ENCODE measurements at regions not wholly inside any gene's neighbourhood (a gene's known extent, or its start where the extent isn't known, plus 50 kb on each side); places are given as distances from the start of the nearest gene placed in this dataset.

DNA sequence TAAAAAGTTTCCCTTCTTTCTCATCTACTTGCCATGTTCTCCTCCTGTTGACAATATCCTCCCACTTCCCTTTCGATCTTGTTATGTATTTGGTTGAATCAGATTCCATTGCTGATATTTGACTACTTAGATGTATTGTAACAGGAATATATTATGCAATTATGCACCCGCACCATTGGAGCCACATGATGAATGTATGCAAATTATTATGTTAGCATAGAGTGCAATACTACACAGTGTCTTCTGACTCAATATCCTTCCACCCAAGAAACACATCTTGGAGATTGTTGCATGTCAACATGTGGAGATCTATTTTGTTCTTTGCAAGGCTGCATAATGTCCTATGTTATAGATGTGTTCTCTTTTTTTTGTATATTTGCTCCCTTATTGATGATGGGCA, 219.2 kb upstream of the RBFOX1 start:
- TF ChIP-seq, protein P1, sequence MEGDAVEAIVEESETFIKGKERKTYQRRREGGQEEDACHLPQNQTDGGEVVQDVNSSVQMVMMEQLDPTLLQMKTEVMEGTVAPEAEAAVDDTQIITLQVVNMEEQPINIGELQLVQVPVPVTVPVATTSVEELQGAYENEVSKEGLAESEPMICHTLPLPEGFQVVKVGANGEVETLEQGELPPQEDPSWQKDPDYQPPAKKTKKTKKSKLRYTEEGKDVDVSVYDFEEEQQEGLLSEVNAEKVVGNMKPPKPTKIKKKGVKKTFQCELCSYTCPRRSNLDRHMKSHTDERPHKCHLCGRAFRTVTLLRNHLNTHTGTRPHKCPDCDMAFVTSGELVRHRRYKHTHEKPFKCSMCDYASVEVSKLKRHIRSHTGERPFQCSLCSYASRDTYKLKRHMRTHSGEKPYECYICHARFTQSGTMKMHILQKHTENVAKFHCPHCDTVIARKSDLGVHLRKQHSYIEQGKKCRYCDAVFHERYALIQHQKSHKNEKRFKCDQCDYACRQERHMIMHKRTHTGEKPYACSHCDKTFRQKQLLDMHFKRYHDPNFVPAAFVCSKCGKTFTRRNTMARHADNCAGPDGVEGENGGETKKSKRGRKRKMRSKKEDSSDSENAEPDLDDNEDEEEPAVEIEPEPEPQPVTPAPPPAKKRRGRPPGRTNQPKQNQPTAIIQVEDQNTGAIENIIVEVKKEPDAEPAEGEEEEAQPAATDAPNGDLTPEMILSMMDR (IDR thresholded peaks at IDR 0.05), result no peak
- no peak for TF ChIP-seq POLR2A (IDR thresholded peaks at IDR 0.05)
- no peak for TF ChIP-seq POLR2AphosphoS5 (IDR thresholded peaks at IDR 0.05)

Measured in transverse colon (tissue), 4 donors.